ENCODE measurements at regions not wholly inside any gene's neighbourhood (a gene's known extent, or its start where the extent isn't known, plus 50 kb on each side); places are given as distances from the start of the nearest gene placed in this dataset.
"Not testable (repeated sequence)": the region's sequence is repeated elsewhere in the genome, so short reads cannot be mapped to it uniquely, and the experiment has no call there.

DNA sequence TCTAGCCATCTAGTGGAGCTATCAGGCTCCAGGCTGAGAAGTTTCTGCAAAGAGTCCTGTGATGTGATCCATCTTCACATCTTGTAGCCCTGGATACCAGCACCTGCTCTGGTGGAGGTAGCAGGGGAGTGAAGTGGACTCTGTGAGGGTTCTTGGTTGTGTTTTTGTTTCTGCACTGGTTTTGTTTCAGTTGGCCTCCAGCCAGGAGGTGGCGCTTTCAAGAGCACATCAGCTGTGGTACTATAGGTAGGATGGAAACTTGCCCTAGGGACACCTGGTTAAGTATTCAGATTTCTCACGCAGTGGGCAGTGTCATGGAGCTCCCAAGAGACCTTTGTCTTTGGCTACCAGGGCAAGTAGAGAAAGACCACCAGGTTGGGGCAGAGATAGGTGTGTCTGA is 257.5 kb upstream of the SLC7A11 start:
- no peak for DNase-seq (ENCODE audit: low spot score)

DNA sequence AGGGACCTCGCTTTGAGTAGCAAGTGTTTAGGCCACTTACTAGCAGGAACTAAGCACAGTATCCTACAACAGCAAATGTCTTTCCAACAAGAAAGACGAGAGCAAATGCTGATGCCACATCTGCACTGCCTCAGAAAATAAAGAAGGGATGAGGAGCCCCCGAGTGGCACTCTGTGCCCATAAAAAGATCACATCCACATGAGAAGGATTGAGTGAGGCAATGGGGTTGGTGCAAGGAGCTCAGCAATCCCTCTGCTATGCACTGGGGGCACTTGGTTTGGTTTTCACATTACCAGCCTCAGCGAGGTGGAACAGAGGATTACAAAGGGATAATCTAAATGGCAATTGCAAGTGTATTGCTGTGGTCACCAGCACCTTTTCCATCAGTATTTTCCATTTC is 252.8 kb upstream of the SLC7A11 start:
- peak; percentile 75 for DNase-seq (ENCODE audit: low spot score)

DNA sequence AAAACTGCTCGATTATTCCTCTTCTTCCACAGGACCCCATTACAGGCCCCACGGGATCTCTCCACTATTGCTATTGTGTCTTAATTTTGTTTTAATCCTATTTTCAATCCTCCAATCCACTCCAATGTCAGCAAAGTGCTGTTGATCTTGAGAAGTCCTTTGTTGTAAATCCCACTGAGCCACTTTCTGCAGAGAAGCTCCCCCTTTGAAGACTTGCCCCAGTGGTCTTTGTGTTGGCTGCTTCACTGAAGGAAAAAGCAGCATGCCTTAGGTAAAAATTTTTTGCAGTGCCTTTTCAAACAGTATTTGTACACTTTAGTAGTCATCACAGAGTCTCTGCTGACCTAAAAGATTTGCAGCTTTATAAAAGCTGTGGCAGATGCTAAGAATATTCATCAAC is 252.0 kb upstream of the SLC7A11 start:
- no peak for DNase-seq (ENCODE audit: low spot score)

DNA sequence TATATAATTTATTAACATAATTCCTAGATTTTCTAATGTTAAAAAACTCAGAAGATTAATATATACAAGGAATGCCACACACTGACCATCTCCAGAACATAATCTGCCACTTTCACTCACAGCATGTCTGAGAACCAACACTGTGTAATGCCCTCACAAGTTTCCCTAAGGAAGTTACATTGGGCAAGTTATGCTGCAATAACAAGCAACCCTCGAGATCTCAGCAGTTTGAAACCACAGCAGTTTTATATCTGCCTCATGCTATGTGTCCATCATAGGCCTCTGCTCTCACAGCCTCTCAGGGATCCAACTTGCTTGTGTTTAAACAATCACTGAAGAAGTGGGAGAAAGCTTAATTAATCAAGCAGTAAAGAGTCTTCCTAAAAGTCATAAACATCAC is 250.0 kb upstream of the SLC7A11 start:
- DNase-seq (ENCODE audit: low spot score), result no peak

DNA sequence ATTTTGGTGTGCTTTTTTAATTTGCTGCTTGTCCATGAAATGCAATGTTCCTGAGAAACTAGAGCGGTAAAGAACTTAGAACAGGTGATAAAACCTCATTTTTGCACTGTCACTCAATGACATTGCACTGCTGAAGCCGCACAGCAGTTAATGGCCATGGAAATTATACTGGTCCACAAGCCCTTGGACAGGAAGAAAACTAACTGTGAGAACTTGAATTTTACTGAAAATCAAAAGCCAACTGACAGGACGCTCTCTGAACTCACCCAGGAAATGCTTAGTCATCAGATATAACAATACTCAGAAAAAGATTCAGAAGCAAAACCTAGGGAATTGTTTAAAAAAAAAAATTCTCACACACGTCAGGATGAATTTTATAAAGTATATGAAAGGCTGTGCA is 246.4 kb upstream of the SLC7A11 start:
- DNase-seq (ENCODE audit: low spot score), result no peak

DNA sequence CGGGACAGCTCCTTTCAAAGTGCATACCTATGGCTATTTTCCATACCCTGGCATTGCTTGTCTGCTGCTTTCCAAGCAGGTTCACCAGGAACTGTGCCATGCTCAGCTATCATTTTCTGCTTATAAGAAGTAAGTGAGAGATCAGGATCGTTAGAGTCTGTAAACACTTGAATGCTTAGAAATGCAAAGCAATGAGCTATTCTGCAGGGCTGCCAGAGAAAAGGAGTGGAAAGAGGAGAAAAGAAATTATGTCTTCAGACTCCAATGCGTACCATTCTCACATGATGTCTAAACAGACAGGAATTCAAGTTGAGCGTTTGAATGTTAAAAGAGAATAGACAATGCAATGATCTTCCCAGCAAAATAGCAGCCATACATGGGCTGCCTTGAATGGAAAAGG is 245.5 kb upstream of the SLC7A11 start:
- no peak for DNase-seq (ENCODE audit: low spot score)

DNA sequence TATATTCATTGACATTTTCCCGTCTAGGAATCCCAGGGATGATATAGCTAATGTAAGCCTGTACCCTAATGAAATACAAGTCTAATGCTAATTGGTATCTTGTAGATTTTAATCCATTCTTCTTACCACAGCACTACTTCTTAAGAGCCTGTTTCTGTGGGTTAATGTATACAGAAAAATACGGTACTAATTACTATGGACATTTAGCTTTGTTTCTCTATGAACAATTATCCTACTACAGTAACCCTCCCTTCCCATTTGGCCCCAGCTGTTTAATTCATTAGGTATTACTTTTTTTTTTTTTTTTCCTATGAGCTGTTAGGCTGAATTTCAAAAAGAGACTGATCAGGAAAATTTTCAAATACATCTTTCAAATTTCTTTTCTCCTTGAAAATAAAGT is 245.1 kb upstream of the SLC7A11 start:
- DNase-seq (ENCODE audit: low spot score), result no peak

DNA sequence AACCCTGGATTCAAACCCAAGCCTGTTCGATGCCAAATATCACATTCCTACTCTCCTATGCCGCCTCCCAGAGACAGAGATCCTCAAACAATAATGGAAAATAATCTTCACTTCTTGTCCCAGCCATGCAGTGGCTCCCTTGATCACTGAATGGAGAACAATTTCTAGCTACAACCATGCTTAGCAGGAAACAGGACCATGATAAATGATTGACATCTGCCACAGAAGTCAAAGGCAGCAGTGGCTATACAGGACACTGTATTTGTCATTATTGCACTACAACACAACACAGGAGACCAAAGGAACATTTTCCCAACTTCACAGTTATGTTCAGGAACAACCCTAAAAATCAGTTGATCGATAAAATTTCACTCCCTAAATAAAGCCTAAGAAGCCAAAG is 243.3 kb upstream of the SLC7A11 start:
- no peak for DNase-seq (ENCODE audit: low spot score)

DNA sequence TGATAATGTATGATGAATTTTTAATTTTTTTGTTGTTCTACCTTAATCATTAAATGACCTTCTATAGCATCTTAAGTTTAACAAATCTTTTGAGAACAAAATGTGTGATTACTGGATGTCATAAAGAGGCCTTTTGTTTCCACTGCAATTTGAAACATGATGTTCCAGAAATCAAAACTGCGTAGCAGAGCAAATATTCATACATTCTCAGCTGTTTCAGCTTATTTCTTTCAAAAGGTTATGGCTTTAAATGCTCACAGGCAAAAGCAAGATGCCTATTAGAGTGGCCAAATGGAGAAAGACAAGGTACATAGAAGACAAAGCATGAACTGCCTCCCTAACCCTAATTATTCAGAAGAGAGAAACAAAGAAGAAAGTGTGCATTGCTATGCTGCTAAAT is 233.0 kb upstream of the SLC7A11 start:
- no peak for DNase-seq (ENCODE audit: low spot score)

DNA sequence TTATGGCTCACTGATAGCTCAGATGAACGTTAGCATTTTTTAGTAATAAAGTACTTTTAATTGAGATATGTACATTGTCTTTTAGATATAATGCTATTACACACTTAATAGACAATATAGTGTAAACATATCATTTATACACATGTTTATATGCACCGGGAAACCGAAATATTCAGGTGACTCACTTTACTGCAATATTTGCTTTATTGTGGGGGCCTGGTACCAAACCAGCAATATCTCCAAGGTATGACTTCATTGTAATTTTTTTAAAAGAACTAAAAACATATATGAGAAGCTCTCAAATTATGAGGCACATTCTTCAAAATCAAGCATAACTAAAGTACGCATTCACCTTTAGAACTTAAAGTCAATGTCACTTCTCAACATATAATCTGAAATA is 231.2 kb upstream of the SLC7A11 start:
- no peak for DNase-seq (ENCODE audit: low spot score)

DNA sequence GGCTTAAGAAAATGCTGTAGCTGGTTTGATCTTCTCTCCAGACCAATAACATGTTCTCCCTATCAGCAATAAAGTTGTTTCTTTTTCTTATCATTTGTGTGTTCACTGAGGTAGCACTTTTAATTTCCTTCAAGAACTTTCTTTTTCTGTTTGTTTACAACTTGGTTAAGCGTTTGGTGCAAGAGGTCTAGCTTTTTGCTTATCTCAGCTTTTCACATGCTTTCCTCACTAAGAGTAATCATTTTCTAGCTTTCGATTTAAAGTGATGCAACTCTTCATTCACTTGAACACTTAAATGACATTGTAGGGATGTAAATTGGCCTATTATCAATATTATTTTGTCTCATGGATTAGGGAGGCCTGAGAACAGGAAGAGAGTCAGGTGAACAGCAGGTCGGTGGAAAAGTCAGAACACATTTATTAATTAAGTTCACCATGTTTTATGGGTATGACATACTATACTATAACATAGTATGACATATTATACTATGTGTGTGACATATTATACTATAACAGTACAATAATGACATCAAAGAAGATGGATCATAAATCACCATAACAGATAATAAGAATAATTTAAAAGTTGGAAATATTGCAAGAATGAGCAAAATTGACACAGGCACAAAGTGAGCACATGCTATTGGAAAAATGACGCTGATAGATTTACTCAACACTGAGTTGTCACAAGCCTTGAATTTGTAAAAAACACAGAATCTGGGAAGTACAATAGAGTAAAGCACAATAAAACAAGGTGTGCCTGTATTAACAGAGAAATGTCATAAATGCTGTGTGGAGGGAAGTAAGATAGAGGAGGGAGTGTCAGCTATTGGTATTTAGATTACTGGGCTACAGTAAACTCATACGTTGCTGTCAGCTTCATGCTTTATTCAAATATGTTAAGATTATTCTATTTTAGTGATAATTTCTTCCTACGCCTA is 218.6 kb upstream of the SLC7A11 start:
- DNase-seq (ENCODE audit: low spot score), result no peak

DNA sequence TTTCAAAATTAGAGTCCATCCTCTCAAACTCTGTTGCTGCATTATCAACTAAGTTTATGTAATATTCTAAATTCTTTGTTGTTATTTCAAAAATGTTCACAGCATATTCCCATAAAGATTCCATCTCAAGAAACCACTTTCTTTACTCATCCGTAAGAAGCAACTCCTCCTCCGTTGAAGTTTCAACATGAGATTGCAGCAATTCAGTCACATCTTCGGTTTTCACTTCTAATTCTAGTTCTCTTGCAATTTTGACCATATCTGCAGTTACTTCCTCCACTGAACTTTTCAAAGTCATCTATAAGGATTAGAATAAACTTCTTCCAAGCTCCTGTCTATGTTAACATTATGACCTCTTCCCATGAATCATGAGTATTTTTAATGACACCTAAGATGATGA is 216.6 kb upstream of the SLC7A11 start:
- DNase-seq (ENCODE audit: low spot score), result no peak

DNA sequence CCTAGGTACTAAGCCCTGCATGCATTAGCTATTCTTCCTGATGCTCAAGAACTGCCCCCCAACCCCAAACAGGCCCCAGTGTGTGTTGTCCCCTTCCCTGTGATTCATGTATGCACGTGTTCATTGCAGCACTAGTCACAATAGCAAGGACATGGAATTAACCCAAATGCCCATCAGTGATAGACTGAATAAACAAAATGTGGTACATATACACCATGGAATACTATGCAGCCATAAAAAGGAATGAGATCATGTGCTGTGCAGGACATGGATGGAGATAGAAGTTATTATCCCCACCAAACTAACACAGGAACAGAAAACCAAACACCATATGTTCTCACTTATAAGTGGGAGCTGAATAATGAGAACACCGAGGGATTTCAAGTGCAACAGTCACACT is 214.2 kb upstream of the SLC7A11 start:
- not testable (repeated sequence) for DNase-seq (ENCODE audit: low spot score)

DNA sequence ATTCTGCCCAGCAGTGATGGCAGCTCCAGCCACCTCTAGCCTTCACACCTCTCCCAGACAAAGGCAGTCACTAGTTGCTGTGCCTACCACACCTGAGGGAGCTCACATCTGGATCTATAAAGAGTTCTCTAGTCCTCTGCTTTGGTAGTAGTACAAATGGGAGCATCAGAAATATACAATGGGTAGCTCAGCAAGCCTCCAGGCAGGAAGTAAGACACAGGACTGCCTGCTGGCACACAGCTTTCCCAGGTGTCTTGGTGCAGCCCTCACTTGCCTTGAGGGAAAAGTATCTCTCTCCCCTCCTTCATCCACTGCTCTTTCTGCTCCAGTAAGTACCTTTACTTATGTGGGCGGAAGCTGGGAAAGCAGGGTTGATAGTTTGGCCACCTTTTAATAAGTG is 212.9 kb upstream of the SLC7A11 start:
- DNase-seq (ENCODE audit: low spot score), result no peak

DNA sequence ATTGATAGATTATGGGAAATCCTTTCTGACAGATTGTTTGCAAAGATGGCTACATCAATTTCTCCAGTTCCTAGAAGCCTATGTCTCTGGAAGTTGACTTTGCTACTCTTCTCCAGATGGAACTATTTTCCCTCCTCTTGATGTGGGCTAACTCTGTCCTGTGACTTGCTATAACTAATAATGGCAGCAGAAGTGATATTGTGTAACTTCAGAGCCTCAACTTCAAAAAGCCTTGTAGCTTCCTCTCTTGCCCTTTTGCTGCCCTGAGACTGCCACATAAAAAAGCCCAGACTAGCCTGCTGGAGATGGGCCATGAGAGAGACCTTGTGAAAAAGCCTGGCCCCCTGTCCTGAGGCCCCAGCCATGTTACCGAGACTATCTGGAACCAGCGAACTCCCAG is 210.7 kb upstream of the SLC7A11 start:
- no peak for DNase-seq (ENCODE audit: low spot score)

DNA sequence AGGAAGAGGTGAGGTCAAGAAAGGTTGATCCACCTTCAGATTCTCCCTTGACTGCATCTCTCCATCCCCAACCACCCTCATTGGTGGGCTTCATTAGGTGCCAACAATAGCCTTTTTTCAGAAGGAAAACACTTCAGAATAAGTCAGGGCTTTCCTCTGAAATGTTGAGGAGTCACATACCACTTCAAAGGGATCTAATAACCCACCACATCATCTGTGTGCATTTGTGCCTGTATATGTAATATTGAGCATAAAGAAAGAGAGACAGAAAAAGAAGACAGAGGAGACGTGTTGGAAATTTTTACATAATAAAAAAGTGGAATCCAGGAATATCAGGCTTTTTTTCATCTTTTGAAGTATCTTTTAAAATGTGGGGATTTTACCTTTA is 209.1 kb upstream of the SLC7A11 start:
- DNase-seq (ENCODE audit: low spot score), result no peak

DNA sequence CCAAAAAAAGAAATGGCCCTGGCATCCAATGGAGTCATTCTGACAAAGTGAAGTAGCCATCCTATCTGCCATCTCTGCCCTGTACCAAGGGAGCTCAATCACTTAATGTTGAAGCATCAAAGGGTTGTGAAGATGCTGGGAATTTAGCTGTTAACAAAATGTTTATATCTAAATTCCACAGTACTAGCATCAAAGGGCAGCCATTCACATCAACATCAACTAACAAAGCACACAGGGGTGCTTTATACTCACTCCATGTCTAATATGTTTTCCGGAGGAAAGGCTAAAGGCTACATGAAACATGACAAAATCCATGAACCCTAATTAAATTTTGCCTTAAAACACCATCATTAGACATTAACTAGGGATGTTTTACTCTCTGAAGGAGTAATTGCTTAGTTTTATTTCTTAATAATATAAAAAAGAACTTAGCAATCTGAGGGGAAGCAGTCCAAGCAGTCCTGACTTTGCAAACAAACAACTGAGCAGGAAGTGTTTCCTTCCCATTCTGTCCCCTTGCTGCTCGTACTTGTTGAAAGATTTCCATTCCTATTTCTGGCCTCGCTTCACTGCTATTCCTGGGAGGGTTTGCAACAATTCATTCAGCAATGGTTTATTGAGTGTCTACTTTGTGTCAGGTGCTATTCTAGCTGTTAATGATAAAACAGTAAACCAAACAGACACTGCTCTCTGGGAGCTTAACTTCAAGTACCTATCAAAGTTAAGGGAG is 208.6 kb upstream of the SLC7A11 start:
- DNase-seq (ENCODE audit: low spot score), result no peak

DNA sequence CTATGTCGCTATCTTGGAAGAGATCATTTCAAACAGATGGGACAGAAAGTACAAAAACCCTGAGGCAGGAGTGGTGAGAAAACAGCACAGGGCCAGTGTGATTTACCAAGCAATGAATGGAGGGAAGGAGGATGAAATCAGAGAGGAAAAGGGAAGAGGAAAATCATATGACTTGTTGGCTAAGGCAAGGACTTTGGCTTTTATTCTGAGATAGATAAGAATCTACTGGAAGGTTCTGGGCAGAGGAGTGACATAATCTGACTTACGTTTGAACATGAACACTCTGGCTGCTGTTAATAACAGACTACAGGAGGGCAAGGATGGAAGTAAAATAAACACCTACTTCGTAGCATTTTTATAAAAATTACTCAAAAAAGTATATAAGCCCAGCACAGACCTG is 207.8 kb upstream of the SLC7A11 start:
- no peak for DNase-seq (ENCODE audit: low spot score)

DNA sequence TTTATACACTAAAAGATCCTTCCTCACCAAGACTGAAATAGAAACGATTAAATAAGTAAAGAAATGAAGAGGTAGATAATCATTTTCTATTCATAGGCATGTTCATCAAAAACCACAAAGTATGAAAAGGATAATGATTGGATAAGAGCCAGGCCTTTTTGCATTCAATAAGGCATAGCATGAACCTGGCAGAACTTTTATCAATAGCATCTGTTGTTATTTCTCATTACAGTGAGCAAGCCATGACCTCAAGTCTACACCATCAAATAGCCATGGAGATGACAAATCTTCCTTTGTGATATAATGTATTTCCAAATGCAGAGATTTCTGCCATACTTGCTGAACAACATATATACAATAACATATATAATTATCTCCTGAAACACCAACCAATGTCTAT is 206.0 kb upstream of the SLC7A11 start:
- DNase-seq (ENCODE audit: low spot score), result no peak

DNA sequence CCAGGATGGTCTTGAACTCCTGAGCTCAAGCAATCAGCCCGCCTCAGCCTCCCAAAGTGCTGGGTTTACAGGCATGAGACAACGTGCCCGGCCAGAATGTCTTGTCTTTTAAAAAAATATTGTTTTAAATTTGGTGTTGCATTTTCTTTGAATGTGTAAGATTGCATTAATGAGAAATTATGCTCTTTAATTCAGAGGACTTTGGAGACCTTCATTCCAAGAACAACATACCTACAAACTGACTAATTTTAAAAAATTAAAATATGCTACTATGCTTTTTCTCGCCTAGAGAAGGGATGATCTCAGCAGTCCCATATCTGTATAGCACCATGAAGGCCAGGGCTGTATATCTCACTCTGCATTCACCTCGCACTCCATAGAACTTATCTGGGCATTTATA is 204.3 kb upstream of the SLC7A11 start:
- no peak for DNase-seq (ENCODE audit: low spot score)

DNA sequence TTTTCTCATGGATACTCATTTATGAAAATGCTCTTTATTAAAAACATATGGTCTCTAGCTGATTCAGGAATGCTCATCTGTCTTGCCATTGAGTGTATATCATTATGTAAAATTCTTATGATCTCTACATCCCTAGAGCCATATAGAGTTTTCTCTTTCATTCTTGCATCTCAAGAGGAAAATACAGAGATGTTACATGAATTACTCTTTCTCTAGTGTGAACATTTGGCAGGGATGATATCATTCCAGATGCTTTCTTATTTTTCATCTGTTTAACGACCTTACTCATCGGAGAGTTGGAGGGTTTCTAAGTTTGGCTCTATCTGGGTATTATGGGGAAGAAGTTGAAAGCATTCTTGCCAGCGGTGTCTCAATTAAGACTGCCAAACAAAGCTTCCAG is 202.9 kb upstream of the SLC7A11 start:
- DNase-seq (ENCODE audit: low spot score), result peak; percentile 64

DNA sequence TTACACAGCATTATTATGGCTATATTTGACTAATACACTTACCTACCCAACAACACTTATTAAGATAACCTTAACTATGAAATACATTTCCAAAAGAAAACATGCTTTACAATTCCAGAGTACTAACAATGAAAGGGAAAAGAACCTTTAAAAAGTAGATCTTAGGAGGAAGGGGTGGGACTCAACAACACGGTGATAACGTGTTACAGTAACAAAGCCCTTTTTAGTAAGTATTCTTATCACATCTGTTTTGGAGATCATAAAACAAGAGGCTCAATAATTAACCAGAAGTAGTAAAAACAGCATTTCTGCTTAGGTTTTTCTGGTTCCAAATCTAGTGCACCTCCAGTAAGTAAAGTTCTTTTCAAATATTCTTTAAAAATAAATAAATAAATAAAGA is 202.1 kb upstream of the SLC7A11 start:
- DNase-seq (ENCODE audit: low spot score), result no peak

DNA sequence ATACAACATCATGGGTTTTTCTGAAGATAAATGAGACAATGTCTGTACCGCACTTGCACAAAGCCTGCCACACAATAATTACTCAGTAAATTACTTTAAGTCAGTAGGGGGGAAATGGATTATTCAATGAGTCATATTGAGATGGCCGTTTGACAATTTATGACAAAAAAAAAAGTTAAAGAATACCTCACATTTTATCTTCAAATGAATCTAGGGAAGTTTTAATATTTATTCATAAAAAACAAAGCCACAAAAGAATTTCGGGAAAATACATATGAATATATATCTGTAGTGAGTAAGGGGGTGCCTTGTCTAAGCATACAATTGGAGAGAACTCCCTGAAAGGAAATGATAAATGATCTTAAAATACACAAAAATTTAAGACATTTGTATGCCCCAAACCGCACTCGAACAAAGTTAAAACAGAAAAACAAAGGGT is 197.0 kb upstream of the SLC7A11 start:
- DNase-seq (ENCODE audit: low spot score), result peak; percentile 9

DNA sequence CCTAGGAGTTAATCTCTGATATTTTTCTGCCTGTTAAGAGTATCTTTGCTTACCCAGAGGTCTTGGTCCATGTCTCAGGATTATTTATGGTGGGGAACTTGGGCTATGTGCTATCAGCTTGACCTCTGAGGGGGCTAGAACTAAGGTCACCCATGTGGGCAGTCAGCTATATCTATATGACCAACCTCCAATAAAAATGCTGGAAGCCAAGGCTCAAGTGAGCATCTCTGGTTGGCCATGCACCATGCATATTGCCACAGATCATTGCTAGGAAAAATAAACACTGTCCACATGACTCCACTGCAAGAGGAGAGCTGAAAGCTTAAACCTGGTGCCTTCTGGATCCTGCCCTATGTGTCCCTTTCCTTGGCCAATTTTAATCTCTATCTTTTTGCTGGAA is 196.5 kb upstream of the SLC7A11 start:
- DNase-seq (ENCODE audit: low spot score), result no peak
